ENCODE measurements at regions not wholly inside any gene's neighbourhood (a gene's known extent, or its start where the extent isn't known, plus 50 kb on each side); places are given as distances from the start of the nearest gene placed in this dataset.
"Not testable (repeated sequence)": the region's sequence is repeated elsewhere in the genome, so short reads cannot be mapped to it uniquely, and the experiment has no call there.

DNA sequence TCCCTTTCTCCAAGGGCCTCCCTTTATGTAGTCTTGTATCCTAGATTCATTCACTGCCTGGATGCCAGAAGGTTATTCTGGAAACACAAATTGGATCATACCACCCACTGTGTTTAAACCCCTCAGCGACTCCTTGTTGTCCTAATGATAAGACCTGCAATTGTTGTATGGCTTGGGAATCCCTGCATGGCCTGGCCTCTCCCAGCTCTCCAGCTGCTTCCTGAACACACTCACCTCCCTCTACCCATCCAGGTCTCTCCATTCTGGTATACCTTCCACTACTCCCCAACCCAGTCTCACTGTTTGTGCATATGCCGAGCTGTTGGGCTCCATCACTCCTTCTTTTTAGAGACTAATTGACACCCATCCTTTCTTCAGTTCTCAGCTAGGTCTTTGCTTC, 124.3 kb upstream of the ALX4 start:
- H3K9me3 ChIP-seq, result no peaks in the 10 kb centered on the region
- H3K27ac ChIP-seq, result no peak overlapping the region
- intact Hi-C loops (cut with DNase I), result loop anchor here in 1 of 10 donors (10.0 kb wide), 1 partner anchor 59 kb away; no protein-coding TSS in a partner anchor
- H3K27me3 ChIP-seq, result peaks cover 0 to 3% (median 0%) of the 10 kb centered on the region in 9 donors
- peaks cover 0 to 19% (median 4%) of the 10 kb centered on the region in 12 donors for H3K4me1 ChIP-seq
- no peak for TF ChIP-seq POLR2A (IDR thresholded peaks at IDR 0.05)
- TF ChIP-seq, protein P1, sequence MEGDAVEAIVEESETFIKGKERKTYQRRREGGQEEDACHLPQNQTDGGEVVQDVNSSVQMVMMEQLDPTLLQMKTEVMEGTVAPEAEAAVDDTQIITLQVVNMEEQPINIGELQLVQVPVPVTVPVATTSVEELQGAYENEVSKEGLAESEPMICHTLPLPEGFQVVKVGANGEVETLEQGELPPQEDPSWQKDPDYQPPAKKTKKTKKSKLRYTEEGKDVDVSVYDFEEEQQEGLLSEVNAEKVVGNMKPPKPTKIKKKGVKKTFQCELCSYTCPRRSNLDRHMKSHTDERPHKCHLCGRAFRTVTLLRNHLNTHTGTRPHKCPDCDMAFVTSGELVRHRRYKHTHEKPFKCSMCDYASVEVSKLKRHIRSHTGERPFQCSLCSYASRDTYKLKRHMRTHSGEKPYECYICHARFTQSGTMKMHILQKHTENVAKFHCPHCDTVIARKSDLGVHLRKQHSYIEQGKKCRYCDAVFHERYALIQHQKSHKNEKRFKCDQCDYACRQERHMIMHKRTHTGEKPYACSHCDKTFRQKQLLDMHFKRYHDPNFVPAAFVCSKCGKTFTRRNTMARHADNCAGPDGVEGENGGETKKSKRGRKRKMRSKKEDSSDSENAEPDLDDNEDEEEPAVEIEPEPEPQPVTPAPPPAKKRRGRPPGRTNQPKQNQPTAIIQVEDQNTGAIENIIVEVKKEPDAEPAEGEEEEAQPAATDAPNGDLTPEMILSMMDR (IDR thresholded peaks at IDR 0.05), result no peak
- no peaks in the 10 kb centered on the region for H3K36me3 ChIP-seq
- ATAC-seq, result no peak
- no peak for DNase-seq
- H3K4me3 ChIP-seq, result no peak overlapping the region
- WGBS, 4 donors, result 65 to 80% (median 73%) methylated on average over 2 of the region's 2 CpGs

DNA sequence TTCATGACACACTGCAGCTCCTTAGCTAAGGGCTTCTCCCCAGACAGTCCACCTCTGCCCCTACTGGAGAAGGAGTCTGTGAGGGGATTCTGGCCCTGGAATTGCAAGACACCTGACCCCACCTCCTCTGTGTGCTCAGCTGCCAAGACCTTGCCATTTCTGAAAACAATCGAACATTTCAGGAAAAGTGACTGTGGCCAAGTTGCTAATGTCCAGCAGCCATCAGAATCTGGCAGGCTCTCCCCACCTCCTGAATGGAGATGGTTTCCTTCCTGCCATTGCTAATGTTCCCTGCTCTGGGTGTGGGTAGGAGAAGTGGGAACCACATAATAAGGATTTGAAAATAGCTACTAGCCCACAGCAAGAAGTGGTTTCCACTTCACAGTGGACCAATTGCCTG, 127.2 kb upstream of the ALX4 start:
- TF ChIP-seq POLR2A (IDR thresholded peaks at IDR 0.05), result no peak
- TF ChIP-seq, protein P1 (IDR thresholded peaks at IDR 0.05), result peak in 1 of 12 donors; percentile 13
- H3K27me3 ChIP-seq, result peaks cover 0 to 2% (median 0%) of the 10 kb centered on the region in 9 donors
- ATAC-seq (peak; percentile 65 to 93 (median 80)), DNase-seq (peak in 3 of 5 donors; percentile 33 to 52 (median 43))
- H3K9me3 ChIP-seq, result peaks cover 0 to 17% (median 0%) of the 10 kb centered on the region in 12 donors
- intact Hi-C loops (cut with DNase I), result loop anchor here in 1 of 10 donors (10.0 kb wide), 1 partner anchor 62 kb away; no protein-coding TSS in a partner anchor
- no peak overlapping the region for H3K4me3 ChIP-seq
- peak overlapping the region in 10 of 12 donors; percentile 11 to 82 (median 64) for H3K27ac ChIP-seq
- 43 to 68% (median 60%) methylated on average over 1 of the region's 1 CpG for WGBS, 4 donors
- H3K4me1 ChIP-seq, result peaks cover 0 to 19% (median 4%) of the 10 kb centered on the region in 12 donors
- no peaks in the 10 kb centered on the region for H3K36me3 ChIP-seq

- ATAC-seq; H3K4me1 ChIP-seq; H3K36me3 ChIP-seq; intact Hi-C loops (cut with DNase I); DNase-seq; H3K27ac ChIP-seq; H3K27me3 ChIP-seq; H3K4me3 ChIP-seq: not testable (repeated sequence)
- WGBS, 4 donors, result 88 to 95% (median 94%) methylated on average over 4 of the region's 4 CpGs
- peaks cover 0 to 19% (median 0%) of the 10 kb centered on the region in 12 donors for H3K9me3 ChIP-seq
Measured at GRCh38 chr11:44442893-44443673, 122.4 kb upstream of the CD82 start.

DNA sequence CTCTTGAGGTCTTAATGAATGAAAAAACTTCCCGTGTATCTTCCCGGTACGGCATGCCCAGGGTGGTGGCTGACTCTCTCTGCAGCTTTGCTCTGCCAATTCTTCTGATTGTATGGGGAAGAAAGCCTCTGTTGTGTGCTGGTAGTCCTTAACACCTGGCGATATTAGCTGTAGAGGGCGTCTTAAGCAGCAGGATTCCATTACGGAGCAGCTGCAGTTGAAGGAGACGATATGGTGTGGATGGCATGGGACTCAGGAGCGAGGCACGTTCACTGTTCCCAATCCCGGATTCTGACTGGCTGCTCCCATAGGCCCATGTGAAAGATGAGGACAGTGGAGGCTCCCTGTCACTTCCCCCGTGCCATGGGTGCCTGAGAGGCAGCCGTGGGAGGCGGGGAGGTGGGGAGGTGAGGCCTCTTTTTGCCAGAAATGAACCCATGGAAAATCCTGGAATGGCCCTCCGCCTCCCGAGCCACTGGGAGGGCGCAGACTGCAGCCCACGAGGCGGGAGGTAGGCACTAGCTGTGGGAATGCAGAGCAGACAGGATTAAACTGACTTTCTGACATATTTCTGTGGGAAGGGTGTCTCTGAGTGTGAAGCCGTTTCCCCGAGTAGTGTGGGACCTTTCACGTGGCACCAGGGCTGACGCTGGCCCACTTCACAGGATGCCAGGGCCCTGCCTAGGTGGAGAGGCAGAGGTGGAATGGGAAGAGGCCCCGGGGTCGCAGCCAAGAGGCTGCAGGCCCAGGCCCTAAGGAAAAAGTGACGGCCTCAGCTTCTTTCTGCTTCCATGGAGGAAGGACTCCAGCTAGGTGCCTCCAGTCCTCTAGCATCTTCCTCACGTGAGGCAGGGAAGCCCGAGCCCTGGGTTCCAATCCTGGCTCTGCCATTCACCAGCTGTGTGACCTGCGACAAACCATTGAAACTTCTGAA, 121.4 kb upstream of the CD82 start:
- intact Hi-C loops (cut with DNase I), result no loop called here
- no peak overlapping the region for H3K27ac ChIP-seq
- ATAC-seq (no peak), DNase-seq (no peak)
- H3K36me3 ChIP-seq, result no peaks in the 10 kb centered on the region
- H3K4me3 ChIP-seq, result no peak overlapping the region
- TF ChIP-seq, protein P1 (IDR thresholded peaks at IDR 0.05), result no peak
- TF ChIP-seq POLR2A (IDR thresholded peaks at IDR 0.05), result no peak
- H3K27me3 ChIP-seq, result no peaks in the 10 kb centered on the region
- peaks cover 0 to 19% (median 0%) of the 10 kb centered on the region in 12 donors for H3K9me3 ChIP-seq
- peaks cover 0 to 4% (median 0%) of the 10 kb centered on the region in 12 donors for H3K4me1 ChIP-seq
- WGBS, 4 donors, result 84 to 87% (median 86%) methylated on average over 26 to 28 of the region's 28 CpGs
